Lung (tissue), 11 donors: ENCODE measurements at regions not wholly inside any gene's neighbourhood (a gene's known extent, or its start where the extent isn't known, plus 50 kb on each side); places are given as distances from the start of the nearest gene placed in this dataset.
A peak's percentile ranks its signal among the peaks of the same experiment; 100 is the strongest.
"Not testable (repeated sequence)": the region's sequence is repeated elsewhere in the genome, so short reads cannot be mapped to it uniquely, and the experiment has no call there.

ENCODE experiments used
- ATAC-seq: fragments of 200-7000 bp; cut with Tn5 transposase; one replicate; pipeline ENCODE4 v1.9.1; 2020; ENCODE audit warnings: moderate number of reproducible peaks; ENCODE audit not compliant: insufficient read depth, low FRiP score
- DNase-seq, 3 donors: peaks; one replicate each; pipeline ENCODE4 v3.0.0-alpha.2; 2013 to 2017
- H3K27ac ChIP-seq, 2 donors: one replicate each; pipeline ENCODE4 v1.5.1; 2013; ENCODE audit warnings: mild to moderate bottlenecking in 2 of 2, moderate library complexity in 2 of 2, control low read depth in 1 of 2, inconsistent platforms in 1 of 2, low read depth in 1 of 2, low read length in 1 of 2
- H3K27me3 ChIP-seq, 3 donors: one replicate each; pipeline ENCODE4 v1.5.1; 2013; ENCODE audit warnings: low read length in 2 of 3; ENCODE audit not compliant: control insufficient read depth in 3 of 3, insufficient read depth in 3 of 3
- H3K36me3 ChIP-seq, 4 donors: one replicate each; pipeline ENCODE4 v1.5.1; 2013; ENCODE audit warnings: low read length in 4 of 4, mild to moderate bottlenecking in 1 of 4, moderate library complexity in 1 of 4; ENCODE audit not compliant: control insufficient read depth in 4 of 4, insufficient read depth in 4 of 4
- H3K4me1 ChIP-seq, 5 donors: one replicate each; pipeline ENCODE4 v1.5.1; 2013; ENCODE audit warnings: low read length in 5 of 5, mild to moderate bottlenecking in 2 of 5, moderate library complexity in 1 of 5; ENCODE audit not compliant: control insufficient read depth in 5 of 5, insufficient read depth in 5 of 5
- H3K4me3 ChIP-seq: one replicate; pipeline ENCODE4 v1.5.1; 2013; ENCODE audit warnings: mild to moderate bottlenecking, control low read depth, moderate library complexity
- H3K9ac ChIP-seq, 2 donors: one replicate each; pipeline ENCODE4 v1.5.1; 2013; ENCODE audit warnings: low read length in 2 of 2, control low read depth in 1 of 2; ENCODE audit not compliant: insufficient read depth in 1 of 2
- H3K9me3 ChIP-seq, 4 donors: one replicate each; pipeline ENCODE4 v1.5.1; 2013; ENCODE audit warnings: low read length in 3 of 4, mild to moderate bottlenecking in 1 of 4, moderate library complexity in 1 of 4; ENCODE audit not compliant: control insufficient read depth in 4 of 4, insufficient read depth in 3 of 4
- WGBS, 2 donors: extraction: QIAGEN DNeasy Blood & Tissue Kit; methylation state at CpG; one replicate each; pipeline ENCODE4 v1.1.7; 2013; 5-methylcytosine and 5-hydroxymethylcytosine counted together
- TF ChIP-seq, protein P1 (sequence below): IDR thresholded peaks from 2 replicates; pipeline ENCODE4 v1.5.1; 2012; ENCODE audit warnings: mild to moderate bottlenecking; ENCODE audit errors: control extremely low read depth, extremely low read depth
- donor health status: control.
- donor health status: control.
- donor health status: Bipolar disorder and iron deficiency.
- donor health status: healthy.
- donor health status: DM: yes; HTN: yes; CAD: no.

DNA sequence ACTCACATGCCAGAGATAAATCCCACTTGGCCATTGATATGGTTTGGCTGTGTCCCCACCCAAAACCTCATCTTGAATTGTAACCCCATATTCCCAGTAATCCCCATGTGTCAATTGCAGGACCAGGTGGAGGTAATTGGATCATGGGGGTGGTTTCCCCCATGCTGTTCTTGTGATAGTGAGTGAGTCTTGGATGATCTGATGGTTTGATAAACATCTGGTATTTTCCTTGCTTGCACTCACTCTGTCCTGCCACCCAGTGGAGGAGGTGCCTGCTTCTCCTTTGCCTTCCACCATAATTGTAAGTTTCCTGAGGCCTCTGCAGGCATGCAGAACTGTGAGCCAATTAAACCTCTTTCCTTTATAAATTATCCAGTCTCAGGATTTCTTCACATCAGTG lies 50.4 kb upstream of the B3GAT2 start:
- DNase-seq, H3K36me3 ChIP-seq, H3K4me3 ChIP-seq, H3K27me3 ChIP-seq, H3K27ac ChIP-seq, H3K4me1 ChIP-seq, H3K9me3 ChIP-seq, H3K9ac ChIP-seq, ATAC-seq: not testable (repeated sequence)

- ATAC-seq: no peak
- DNase-seq: peak in 2 of 3 donors; percentile 22 to 44
- no peaks in the 10 kb centered on the region for H3K9me3 ChIP-seq
- TF ChIP-seq, protein P1, sequence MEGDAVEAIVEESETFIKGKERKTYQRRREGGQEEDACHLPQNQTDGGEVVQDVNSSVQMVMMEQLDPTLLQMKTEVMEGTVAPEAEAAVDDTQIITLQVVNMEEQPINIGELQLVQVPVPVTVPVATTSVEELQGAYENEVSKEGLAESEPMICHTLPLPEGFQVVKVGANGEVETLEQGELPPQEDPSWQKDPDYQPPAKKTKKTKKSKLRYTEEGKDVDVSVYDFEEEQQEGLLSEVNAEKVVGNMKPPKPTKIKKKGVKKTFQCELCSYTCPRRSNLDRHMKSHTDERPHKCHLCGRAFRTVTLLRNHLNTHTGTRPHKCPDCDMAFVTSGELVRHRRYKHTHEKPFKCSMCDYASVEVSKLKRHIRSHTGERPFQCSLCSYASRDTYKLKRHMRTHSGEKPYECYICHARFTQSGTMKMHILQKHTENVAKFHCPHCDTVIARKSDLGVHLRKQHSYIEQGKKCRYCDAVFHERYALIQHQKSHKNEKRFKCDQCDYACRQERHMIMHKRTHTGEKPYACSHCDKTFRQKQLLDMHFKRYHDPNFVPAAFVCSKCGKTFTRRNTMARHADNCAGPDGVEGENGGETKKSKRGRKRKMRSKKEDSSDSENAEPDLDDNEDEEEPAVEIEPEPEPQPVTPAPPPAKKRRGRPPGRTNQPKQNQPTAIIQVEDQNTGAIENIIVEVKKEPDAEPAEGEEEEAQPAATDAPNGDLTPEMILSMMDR: no peak
- 8 to 18% methylated on average over 1 of the region's 1 CpG for WGBS, 2 donors
- peaks cover 0 to 4% (median 0%) of the 10 kb centered on the region in 3 donors for H3K27me3 ChIP-seq
- no peaks in the 10 kb centered on the region for H3K36me3 ChIP-seq
- H3K4me1 ChIP-seq: peaks cover 0 to 7% (median 0%) of the 10 kb centered on the region in 5 donors
- H3K27ac ChIP-seq: no peak overlapping the region
- no peak overlapping the region for H3K9ac ChIP-seq
- H3K4me3 ChIP-seq: no peak overlapping the region
Observed at GRCh38 chr6:71011871-71012371, 55.1 kb upstream of the B3GAT2 start.

DNA sequence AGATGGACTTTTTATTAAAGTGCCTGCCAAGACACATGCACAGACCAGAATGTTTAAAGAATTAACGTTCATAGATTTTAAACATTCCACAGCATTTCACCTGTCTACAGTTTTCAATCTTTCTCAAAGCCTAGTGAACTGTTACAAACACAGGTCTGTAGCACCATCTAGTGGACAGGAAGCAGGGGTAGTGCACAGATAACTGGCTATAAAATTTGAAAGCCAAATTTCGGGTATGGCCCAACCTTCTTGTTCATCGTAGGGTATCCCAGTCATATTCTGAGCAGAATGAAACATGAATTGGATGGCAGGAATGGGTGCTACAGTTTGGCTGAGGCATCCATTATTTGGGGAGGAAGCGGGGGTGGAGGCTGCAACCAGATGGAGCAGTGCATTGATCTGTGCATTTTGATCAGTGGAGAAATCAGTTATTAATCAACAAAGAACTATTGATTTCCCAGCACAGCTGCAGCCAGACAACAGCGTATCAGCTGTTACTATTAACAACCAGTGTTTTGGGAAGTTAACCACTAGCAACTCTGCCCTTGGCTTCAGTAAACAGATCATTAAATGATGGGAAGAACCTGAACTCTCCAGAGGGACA lies 56.1 kb upstream of the B3GAT2 start:
- ATAC-seq (no peak), DNase-seq (peak in 2 of 3 donors; percentile 72 to 78)
- Histone ChIP-seq H3K9me3 (no peaks in the 10 kb centered on the region), H3K27me3 (peaks cover 0 to 4% (median 0%) of the 10 kb centered on the region in 3 donors), H3K27ac (no peak overlapping the region), H3K4me1 (peaks cover 0 to 7% (median 0%) of the 10 kb centered on the region in 5 donors), H3K4me3 (no peak overlapping the region), H3K36me3 (no peaks in the 10 kb centered on the region), H3K9ac (no peak overlapping the region)
- TF ChIP-seq, protein P1: peak; percentile 43
- WGBS, 2 donors: 34 to 36% methylated on average over 5 of the region's 5 CpGs

DNA sequence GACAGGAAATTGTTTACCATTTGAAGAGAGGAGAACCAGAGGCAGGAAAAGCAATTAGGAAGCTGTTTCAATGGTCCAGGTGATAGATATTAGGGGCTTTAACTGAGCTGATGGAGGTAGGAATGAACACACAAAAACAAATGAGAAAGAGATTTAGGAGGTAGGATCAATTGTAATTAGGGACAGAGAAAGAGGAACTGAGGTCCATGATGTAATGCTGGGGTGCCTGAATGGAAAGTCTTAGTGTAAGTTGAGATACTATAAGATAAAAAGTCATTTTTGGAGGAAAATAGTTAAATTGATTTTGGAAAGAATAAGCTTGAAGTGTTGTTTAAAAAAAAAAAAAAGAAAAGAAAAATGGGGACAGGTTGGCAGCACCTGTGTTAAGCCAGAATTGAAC lies 58.5 kb upstream of the B3GAT2 start:
- Histone ChIP-seq H3K27me3 (peaks cover 0 to 4% (median 0%) of the 10 kb centered on the region in 3 donors), H3K36me3 (no peaks in the 10 kb centered on the region), H3K27ac (no peak overlapping the region), H3K4me1 (peaks cover 0 to 7% (median 0%) of the 10 kb centered on the region in 5 donors), H3K4me3 (no peak overlapping the region), H3K9ac (no peak overlapping the region), H3K9me3 (no peaks in the 10 kb centered on the region)
- no peak for DNase-seq
- TF ChIP-seq, protein P1: no peak
- no peak for ATAC-seq
